ENCODE measurements at regions not wholly inside any gene's neighbourhood (a gene's known extent, or its start where the extent isn't known, plus 50 kb on each side); places are given as distances from the start of the nearest gene placed in this dataset.

DNA sequence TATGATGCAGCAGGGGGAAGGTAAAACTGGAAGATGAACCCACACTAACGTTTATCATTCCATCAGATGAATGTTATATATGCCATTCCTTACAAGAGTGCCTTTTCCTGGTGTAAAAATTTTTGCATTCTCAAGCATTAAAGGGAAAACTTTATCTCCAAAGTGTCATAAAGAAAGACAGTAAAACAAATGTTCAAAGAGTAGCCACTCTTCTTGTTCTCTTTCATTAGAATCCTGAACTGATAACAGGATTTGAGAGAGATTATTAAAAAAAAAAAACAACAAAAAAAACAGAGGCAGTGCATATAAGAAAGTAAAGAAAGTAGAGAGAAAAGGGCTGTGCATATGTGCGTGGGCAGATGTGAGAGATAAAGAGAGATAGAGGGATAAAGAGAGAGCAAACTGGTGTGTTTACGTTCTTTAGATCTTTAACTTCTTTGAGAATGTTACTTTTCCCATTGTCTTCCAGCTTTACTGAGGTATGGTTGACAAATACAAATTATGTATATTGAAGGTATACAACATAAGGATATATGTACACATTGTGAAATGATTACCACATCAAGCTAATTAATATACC, 275.4 kb downstream of the HS3ST1 start:
- Histone ChIP-seq H3K9me2 (ENCODE audit: insufficient read depth, low read length) (no peaks in the 10 kb centered on the region), H3K36me3 (ENCODE audit: insufficient read depth, low read length) (no peaks in the 10 kb centered on the region), H4K20me1 (ENCODE audit: insufficient read depth, low read length) (no peaks in the 10 kb centered on the region), H3K4me2 (ENCODE audit: low read length) (no peak overlapping the region), H3K4me1 (ENCODE audit: insufficient read depth, low read length, poor library complexity, severe bottlenecking) (no peaks in the 10 kb centered on the region), H3K4me3 (ENCODE audit: low read depth, low read length, poor library complexity, severe bottlenecking) (no peak overlapping the region), H3K79me2 (ENCODE audit: insufficient read depth, low read depth, low read length) (no peaks in the 10 kb centered on the region), H2AFZ (ENCODE audit: low read length) (no peak overlapping the region), H3K9me3 (ENCODE audit: low read length) (no peaks in the 10 kb centered on the region), H3K27ac (ENCODE audit: low read depth, low read length, poor library complexity, severe bottlenecking) (no peak overlapping the region)
- BruUV-seq (replicated peaks): no TSS peak
- TF ChIP-seq EZH2phosphoT487 (IDR thresholded peaks at IDR 0.05; ENCODE audit: borderline replicate concordance, low read depth, low read length): no peak
- TF ChIP-seq, protein P1, sequence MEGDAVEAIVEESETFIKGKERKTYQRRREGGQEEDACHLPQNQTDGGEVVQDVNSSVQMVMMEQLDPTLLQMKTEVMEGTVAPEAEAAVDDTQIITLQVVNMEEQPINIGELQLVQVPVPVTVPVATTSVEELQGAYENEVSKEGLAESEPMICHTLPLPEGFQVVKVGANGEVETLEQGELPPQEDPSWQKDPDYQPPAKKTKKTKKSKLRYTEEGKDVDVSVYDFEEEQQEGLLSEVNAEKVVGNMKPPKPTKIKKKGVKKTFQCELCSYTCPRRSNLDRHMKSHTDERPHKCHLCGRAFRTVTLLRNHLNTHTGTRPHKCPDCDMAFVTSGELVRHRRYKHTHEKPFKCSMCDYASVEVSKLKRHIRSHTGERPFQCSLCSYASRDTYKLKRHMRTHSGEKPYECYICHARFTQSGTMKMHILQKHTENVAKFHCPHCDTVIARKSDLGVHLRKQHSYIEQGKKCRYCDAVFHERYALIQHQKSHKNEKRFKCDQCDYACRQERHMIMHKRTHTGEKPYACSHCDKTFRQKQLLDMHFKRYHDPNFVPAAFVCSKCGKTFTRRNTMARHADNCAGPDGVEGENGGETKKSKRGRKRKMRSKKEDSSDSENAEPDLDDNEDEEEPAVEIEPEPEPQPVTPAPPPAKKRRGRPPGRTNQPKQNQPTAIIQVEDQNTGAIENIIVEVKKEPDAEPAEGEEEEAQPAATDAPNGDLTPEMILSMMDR (conservative IDR thresholded peaks at IDR 0.05; ENCODE audit: low read length): no peak
- ChIA-PET POLR2A (interaction anchor here (1.3 kb wide), 1 partner anchor 14 kb away, joined by 6 read pairs; no protein-coding TSS in a partner anchor), CTCF (ENCODE audit: unreplicated experiment) (no interaction called here)
- no peak for DNase-seq (ENCODE audit: low spot score)
- intact Hi-C loops (cut with micrococcal nuclease; ENCODE audit: unreplicated experiment): no loop called here

DNA sequence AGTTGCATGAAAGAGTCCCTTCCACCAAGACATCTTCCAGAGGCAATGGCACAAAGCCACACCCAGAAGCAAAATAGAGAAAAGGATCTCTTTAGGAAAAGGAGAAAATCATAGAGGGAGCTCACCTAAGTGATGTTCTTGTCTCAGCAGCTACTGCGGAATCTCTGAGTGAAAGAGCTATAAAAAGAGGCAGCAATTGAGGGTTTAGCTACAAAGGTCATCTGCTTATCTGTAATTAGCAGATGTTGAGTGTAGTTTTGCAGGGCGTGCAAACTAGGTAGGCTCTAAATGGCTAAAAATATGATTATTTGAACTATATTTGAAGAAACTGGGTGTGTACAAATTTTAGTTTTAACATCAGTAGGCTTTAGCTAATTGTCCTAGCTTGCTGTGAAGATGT, 276.0 kb downstream of the HS3ST1 start:
- H2AFZ ChIP-seq (ENCODE audit: low read length): no peak overlapping the region
- intact Hi-C loops (cut with micrococcal nuclease; ENCODE audit: unreplicated experiment): no loop called here
- no TSS peak for BruUV-seq (replicated peaks)
- ChIA-PET CTCF (ENCODE audit: unreplicated experiment) (no interaction called here), POLR2A (no interaction called here)
- H4K20me1 ChIP-seq (ENCODE audit: insufficient read depth, low read length): no peaks in the 10 kb centered on the region
- no peak overlapping the region for H3K4me3 ChIP-seq (ENCODE audit: low read depth, low read length, poor library complexity, severe bottlenecking)
- H3K27ac ChIP-seq (ENCODE audit: low read depth, low read length, poor library complexity, severe bottlenecking): no peak overlapping the region
- no peak for DNase-seq (ENCODE audit: low spot score)
- no peaks in the 10 kb centered on the region for H3K36me3 ChIP-seq (ENCODE audit: insufficient read depth, low read length)
- no peaks in the 10 kb centered on the region for H3K9me3 ChIP-seq (ENCODE audit: low read length)
- H3K79me2 ChIP-seq (ENCODE audit: insufficient read depth, low read depth, low read length): no peaks in the 10 kb centered on the region
- H3K4me2 ChIP-seq (ENCODE audit: low read length): no peak overlapping the region
- no peaks in the 10 kb centered on the region for H3K4me1 ChIP-seq (ENCODE audit: insufficient read depth, low read length, poor library complexity, severe bottlenecking)
- TF ChIP-seq EZH2phosphoT487 (IDR thresholded peaks at IDR 0.05; ENCODE audit: borderline replicate concordance, low read depth, low read length): no peak
- TF ChIP-seq, protein P1 (conservative IDR thresholded peaks at IDR 0.05; ENCODE audit: low read length): no peak
- H3K9me2 ChIP-seq (ENCODE audit: insufficient read depth, low read length): no peaks in the 10 kb centered on the region

DNA sequence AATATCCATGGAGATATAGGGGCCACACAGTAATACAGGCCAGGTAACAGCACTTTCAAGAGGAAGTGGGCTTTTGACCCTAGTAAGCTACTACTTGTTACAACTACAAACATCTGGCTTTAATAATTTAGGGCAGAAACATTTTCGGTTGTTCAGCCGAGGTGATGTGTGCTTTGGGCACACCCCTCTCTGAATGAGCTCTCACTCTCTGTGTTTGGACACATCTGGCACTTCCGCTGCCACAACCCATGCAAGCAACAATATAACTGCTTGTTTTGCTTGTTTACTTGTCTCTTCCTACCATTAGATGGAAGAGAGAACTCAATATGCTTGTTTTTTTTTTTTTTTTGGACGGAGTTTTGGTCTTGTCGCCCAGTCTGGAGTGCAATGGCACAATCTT, 277.2 kb downstream of the HS3ST1 start:
- Histone ChIP-seq H3K36me3 (ENCODE audit: insufficient read depth, low read length) (no peaks in the 10 kb centered on the region), H3K9me2 (ENCODE audit: insufficient read depth, low read length) (no peaks in the 10 kb centered on the region), H3K4me2 (ENCODE audit: low read length) (no peak overlapping the region), H3K9me3 (ENCODE audit: low read length) (no peaks in the 10 kb centered on the region), H2AFZ (ENCODE audit: low read length) (no peak overlapping the region), H3K4me1 (ENCODE audit: insufficient read depth, low read length, poor library complexity, severe bottlenecking) (no peaks in the 10 kb centered on the region), H3K4me3 (ENCODE audit: low read depth, low read length, poor library complexity, severe bottlenecking) (no peak overlapping the region), H3K27ac (ENCODE audit: low read depth, low read length, poor library complexity, severe bottlenecking) (no peak overlapping the region), H3K79me2 (ENCODE audit: insufficient read depth, low read depth, low read length) (no peaks in the 10 kb centered on the region), H4K20me1 (ENCODE audit: insufficient read depth, low read length) (no peaks in the 10 kb centered on the region)
- DNase-seq (ENCODE audit: low spot score): no peak
- POLR2A ChIA-PET: interaction anchor here (0.6 to 1.0 kb wide), 2 partner anchors 14 to 52 kb away, joined by 3 read pairs; no protein-coding TSS in a partner anchor
- CTCF ChIA-PET (ENCODE audit: unreplicated experiment): no interaction called here
- no TSS peak for BruUV-seq (replicated peaks)
- intact Hi-C loops (cut with micrococcal nuclease; ENCODE audit: unreplicated experiment): no loop called here
- no peak for TF ChIP-seq EZH2phosphoT487 (IDR thresholded peaks at IDR 0.05; ENCODE audit: borderline replicate concordance, low read depth, low read length)
- TF ChIP-seq, protein P1 (conservative IDR thresholded peaks at IDR 0.05; ENCODE audit: low read length): no peak
